Stimulated activated CD8-positive, alpha-beta memory T cell treated with anti-CD3 and anti-CD28 coated beads, Interleukin-4, amount 100 ng/mL, for 4 hours (primary cell): ENCODE measurements at regions not wholly inside any gene's neighbourhood (a gene's known extent, or its start where the extent isn't known, plus 50 kb on each side); places are given as distances from the start of the nearest gene placed in this dataset.

Experiments used
- DNase-seq, 2 donors: peaks; one replicate each; pipeline ENCODE4 v3.0.0-alpha.2; 2020; ENCODE audit warnings: low read depth in 2 of 2, low spot score in 1 of 2

GRCh38 chr1:91152331-91152730, 130.5 kb upstream of the ZNF644 start:
- DNase-seq, result no peak

GRCh38 chr1:91151702-91152101, 129.9 kb upstream of the ZNF644 start:
- no peak for DNase-seq

GRCh38 chr1:91148641-91149069, 126.8 kb upstream of the ZNF644 start:
- DNase-seq, result no peak

- DNase-seq, result no peak
These were observed 120.0 kb upstream of the ZNF644 start for GRCh38 chr1:91141858-91142257.

GRCh38 chr1:91138959-91139358, 117.1 kb upstream of the ZNF644 start:
- DNase-seq, result no peak

GRCh38 chr1:91137173-91137852, 115.5 kb upstream of the ZNF644 start:
- DNase-seq, result no peak

GRCh38 chr1:91135799-91136198, 114.0 kb upstream of the ZNF644 start:
- DNase-seq, result no peak

GRCh38 chr1:91133248-91133647, 111.4 kb upstream of the ZNF644 start:
- no peak for DNase-seq

GRCh38 chr1:91130256-91130985, 108.6 kb upstream of the ZNF644 start:
- no peak for DNase-seq

GRCh38 chr1:91129458-91129857, 107.6 kb upstream of the ZNF644 start:
- DNase-seq, result no peak

- DNase-seq, result no peak
These were observed 107.2 kb upstream of the ZNF644 start for GRCh38 chr1:91129017-91129416.

GRCh38 chr1:91124989-91125417, 103.2 kb upstream of the ZNF644 start:
- no peak for DNase-seq

GRCh38 chr1:91124290-91124985, 102.6 kb upstream of the ZNF644 start:
- no peak for DNase-seq

- DNase-seq, result no peak
These were observed 101.9 kb upstream of the ZNF644 start for GRCh38 chr1:91123773-91124172.

- no peak for DNase-seq
These were observed 101.5 kb upstream of the ZNF644 start for GRCh38 chr1:91123319-91123718.

- no peak for DNase-seq
These were observed 100.4 kb upstream of the ZNF644 start for GRCh38 chr1:91122106-91122717.

GRCh38 chr1:91121366-91121765, 99.5 kb upstream of the ZNF644 start:
- no peak for DNase-seq

GRCh38 chr1:91120936-91121335, 99.1 kb upstream of the ZNF644 start:
- no peak for DNase-seq

GRCh38 chr1:91120421-91120820, 98.6 kb upstream of the ZNF644 start:
- no peak for DNase-seq

GRCh38 chr1:91104712-91105111, 82.9 kb upstream of the ZNF644 start:
- no peak for DNase-seq

- no peak for DNase-seq
These were observed 79.5 kb upstream of the ZNF644 start for GRCh38 chr1:91101328-91101727.
